DND-41 (cell line): ENCODE measurements at regions not wholly inside any gene's neighbourhood (a gene's known extent, or its start where the extent isn't known, plus 50 kb on each side); places are given as distances from the start of the nearest gene placed in this dataset.

Experiments
- ATAC-seq: fragments of 200-7000 bp; cut with Tn5 transposase; 3 replicates; pipeline ENCODE4 v1.9.1; 2021; ENCODE audit warnings: low read depth; ENCODE audit not compliant: insufficient read depth
- DNase-seq: peaks from one replicate; pipeline ENCODE4 v3.0.0-alpha.2; 2020
- H2AFZ ChIP-seq: 2 replicates; pipeline ENCODE4 v1.6.0; 2012; ENCODE audit warnings: low read depth, low read length
- H3K27ac ChIP-seq: 2 replicates; pipeline ENCODE4 v1.5.1; 2012; ENCODE audit warnings: low read length, inconsistent platforms
- H3K27me3 ChIP-seq: fragments of 200-600 bp; sonication (generic); 2 replicates; pipeline ENCODE4 v1.6.0; 2012; ENCODE audit warnings: low read length, mild to moderate bottlenecking, inconsistent platforms; ENCODE audit not compliant: insufficient read depth, poor library complexity
- H3K36me3 ChIP-seq: 2 replicates; pipeline ENCODE4 v1.5.1; 2012; ENCODE audit warnings: low read length, inconsistent platforms; ENCODE audit not compliant: insufficient read depth
- H3K4me1 ChIP-seq: 2 replicates; pipeline ENCODE4 v1.5.1; 2012; ENCODE audit warnings: mild to moderate bottlenecking, low read length; ENCODE audit not compliant: insufficient read depth
- H3K4me2 ChIP-seq: 2 replicates; pipeline ENCODE4 v1.6.0; 2012; ENCODE audit warnings: mild to moderate bottlenecking, moderate library complexity, low read length, inconsistent platforms; ENCODE audit not compliant: insufficient read depth
- H3K4me3 ChIP-seq, 2 experiments: fragments of 200-600 bp in 1 of 2; shearing (Covaris generic) in 1 of 2; 2 replicates each; pipeline ENCODE4 v1.5.1; 2012 to 2016; ENCODE audit warnings: inconsistent platforms in 2 of 2, low read length in 2 of 2, mild to moderate bottlenecking in 2 of 2, low read depth in 1 of 2, moderate library complexity in 1 of 2
- H3K79me2 ChIP-seq: 2 replicates; pipeline ENCODE4 v1.6.0; 2012; ENCODE audit warnings: low read length, inconsistent platforms; ENCODE audit not compliant: insufficient read depth
- H3K9ac ChIP-seq: 2 replicates; pipeline ENCODE4 v1.6.0; 2012; ENCODE audit warnings: low read depth, mild to moderate bottlenecking, inconsistent platforms, low read length, moderate library complexity
- H3K9me3 ChIP-seq: 2 replicates; pipeline ENCODE4 v1.5.1; 2012; ENCODE audit warnings: low read length, moderate library complexity, mild to moderate bottlenecking, inconsistent platforms; ENCODE audit not compliant: insufficient read depth, severe bottlenecking
- H4K20me1 ChIP-seq: 2 replicates; pipeline ENCODE4 v1.6.0; 2012; ENCODE audit warnings: low read length; ENCODE audit not compliant: insufficient read depth
- CTCF ChIP-seq: IDR thresholded peaks from 2 replicates; pipeline ENCODE4 v1.5.1; 2012; ENCODE audit warnings: borderline replicate concordance, low read length, moderate library complexity, mild to moderate bottlenecking; ENCODE audit not compliant: poor library complexity, severe bottlenecking; ENCODE audit errors: extremely low read depth
- EZH2 ChIP-seq: IDR thresholded peaks from 3 replicates; pipeline ENCODE4 v1.6.1; 2012; ENCODE audit warnings: borderline replicate concordance, low read depth, mild to moderate bottlenecking, moderate library complexity, low read length, inconsistent platforms; ENCODE audit not compliant: severe bottlenecking

- no peak overlapping the region for H2AFZ ChIP-seq
- no peak overlapping the region for H3K27ac ChIP-seq
- no peak overlapping the region for H3K4me2 ChIP-seq
- no peaks in the 10 kb centered on the region for H3K9me3 ChIP-seq
- H3K9ac ChIP-seq: no peak overlapping the region
- H4K20me1 ChIP-seq: no peaks in the 10 kb centered on the region
- H3K4me1 ChIP-seq: no peaks in the 10 kb centered on the region
- TF ChIP-seq EZH2: no peak
- no peak for TF ChIP-seq CTCF
- ATAC-seq: no peak
- H3K4me3 ChIP-seq: no peak overlapping the region
- H3K79me2 ChIP-seq: no peaks in the 10 kb centered on the region
- DNase-seq: no peak
- no peaks in the 10 kb centered on the region for H3K27me3 ChIP-seq
- H3K36me3 ChIP-seq: no peaks in the 10 kb centered on the region
These were observed 758.1 kb upstream of the EPHA7 start for GRCh38 chr6:94177429-94177828.

DNA sequence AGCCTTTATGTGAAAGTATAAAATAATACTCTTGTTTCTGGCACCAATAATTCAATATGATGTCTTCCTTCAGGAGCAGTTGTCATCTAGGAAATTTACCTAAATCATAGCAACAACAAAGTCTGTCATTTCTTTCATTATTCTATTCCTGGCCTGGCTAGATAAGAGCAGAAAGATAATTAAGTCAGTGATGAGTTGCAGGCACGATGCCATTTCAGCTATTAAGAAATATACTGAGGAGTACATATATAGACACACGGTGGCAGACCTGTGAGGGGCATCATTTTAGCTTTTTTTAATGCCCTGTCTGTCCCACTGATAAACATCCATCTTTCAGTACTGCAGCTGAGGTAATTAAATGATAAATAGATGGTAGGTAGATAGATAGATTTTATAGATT lies 756.1 kb upstream of the EPHA7 start:
- Histone ChIP-seq H4K20me1 (no peaks in the 10 kb centered on the region), H2AFZ (no peak overlapping the region), H3K79me2 (no peaks in the 10 kb centered on the region), H3K4me1 (no peaks in the 10 kb centered on the region), H3K36me3 (no peaks in the 10 kb centered on the region), H3K4me2 (no peak overlapping the region), H3K27me3 (no peaks in the 10 kb centered on the region), H3K9me3 (no peaks in the 10 kb centered on the region), H3K27ac (no peak overlapping the region), H3K4me3 (no peak overlapping the region), H3K9ac (no peak overlapping the region)
- ATAC-seq (no peak), DNase-seq (no peak)
- no peak for TF ChIP-seq CTCF
- TF ChIP-seq EZH2: no peak

DNA sequence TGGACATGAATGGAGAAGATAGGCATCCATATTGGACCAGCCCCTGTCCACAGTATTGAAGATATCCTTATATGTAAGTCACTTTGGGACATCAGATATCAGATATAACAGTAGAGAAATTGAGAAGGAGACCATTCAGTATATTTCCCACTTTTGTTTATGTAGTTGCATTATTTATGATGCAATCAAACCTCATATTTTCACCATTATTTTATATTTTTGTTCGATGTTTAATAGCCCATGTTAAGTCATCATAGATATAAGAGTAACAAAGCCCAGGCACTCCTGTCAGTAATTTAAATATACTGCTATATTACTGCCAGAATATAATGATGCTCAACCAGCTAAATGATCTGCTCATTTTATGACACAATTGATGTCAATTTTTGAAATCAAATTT lies 744.5 kb upstream of the EPHA7 start:
- DNase-seq (no peak), ATAC-seq (no peak)
- no peaks in the 10 kb centered on the region for H3K4me1 ChIP-seq
- no peak overlapping the region for H3K4me2 ChIP-seq
- no peak overlapping the region for H2AFZ ChIP-seq
- H3K9ac ChIP-seq: no peak overlapping the region
- no peak overlapping the region for H3K27ac ChIP-seq
- H3K79me2 ChIP-seq: no peaks in the 10 kb centered on the region
- no peak overlapping the region for H3K4me3 ChIP-seq
- TF ChIP-seq CTCF (no peak), EZH2 (no peak)
- no peaks in the 10 kb centered on the region for H3K27me3 ChIP-seq
- no peaks in the 10 kb centered on the region for H3K9me3 ChIP-seq
- no peaks in the 10 kb centered on the region for H4K20me1 ChIP-seq
- no peaks in the 10 kb centered on the region for H3K36me3 ChIP-seq

DNA sequence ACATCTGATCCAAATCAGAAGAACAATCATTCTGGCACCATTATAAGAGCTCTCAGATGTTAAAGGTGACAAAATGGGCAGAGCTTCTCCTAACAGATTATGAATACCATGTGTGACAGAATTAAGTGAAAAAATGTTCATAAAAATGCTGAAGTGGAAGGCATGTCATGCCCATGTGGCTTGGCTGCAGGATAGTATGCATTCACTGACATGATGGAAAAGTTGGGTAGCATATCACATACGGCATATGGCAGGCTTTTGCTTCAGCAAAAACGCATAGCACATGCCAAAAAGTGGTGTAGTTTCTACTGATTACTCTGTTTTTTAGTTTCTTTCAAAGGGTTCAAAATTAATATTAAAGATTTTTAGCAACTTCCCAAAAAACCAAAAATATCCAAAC lies 731.5 kb upstream of the EPHA7 start:
- no peaks in the 10 kb centered on the region for H3K36me3 ChIP-seq
- H3K79me2 ChIP-seq: no peaks in the 10 kb centered on the region
- no peaks in the 10 kb centered on the region for H3K27me3 ChIP-seq
- H3K4me3 ChIP-seq: no peak overlapping the region
- no peaks in the 10 kb centered on the region for H4K20me1 ChIP-seq
- H3K4me1 ChIP-seq: no peaks in the 10 kb centered on the region
- no peak for ATAC-seq
- no peak overlapping the region for H3K9ac ChIP-seq
- DNase-seq: no peak
- H2AFZ ChIP-seq: no peak overlapping the region
- H3K4me2 ChIP-seq: no peak overlapping the region
- H3K9me3 ChIP-seq: no peaks in the 10 kb centered on the region
- H3K27ac ChIP-seq: no peak overlapping the region
- no peak for TF ChIP-seq CTCF
- TF ChIP-seq EZH2: no peak
